Body of pancreas (tissue), 4 donors: ENCODE measurements at regions not wholly inside any gene's neighbourhood (a gene's known extent, or its start where the extent isn't known, plus 50 kb on each side); places are given as distances from the start of the nearest gene placed in this dataset.

Source experiments
- CTCF ChIP-seq, 7 experiments: fragments of 450-650 bp in 4 of 7; fragments of 200-600 bp in 3 of 7; sonication (generic) in 3 of 7; IDR thresholded peaks; one replicate each; pipeline ENCODE4 v1.5.1; 2016 to 2019; ENCODE audit warnings: antibody characterized with exemption in 7 of 7
- POLR2A ChIP-seq, 3 donors: fragments of 450-650 bp; IDR thresholded peaks; one replicate each; pipeline ENCODE4 v1.6.1; 2016; ENCODE audit warnings: antibody characterized with exemption in 3 of 3, mild to moderate bottlenecking in 2 of 3

GRCh38 chr6:133190912-133191311 lies 50.2 kb upstream of the EYA4 start:
- TF ChIP-seq POLR2A (IDR thresholded peaks at IDR 0.05) (no peak), CTCF (IDR thresholded peaks at IDR 0.05) (no peak)
